Hepatocyte (in vitro differentiated cells): ENCODE measurements at regions not wholly inside any gene's neighbourhood (a gene's known extent, or its start where the extent isn't known, plus 50 kb on each side); places are given as distances from the start of the nearest gene placed in this dataset.

Experiments
- DNase-seq: peaks from one replicate; pipeline ENCODE4 v3.0.0-alpha.2; 2016; ENCODE audit warnings: low spot score
- H2AFZ ChIP-seq: fragments of 200-600 bp; sonication (generic); 2 replicates; pipeline ENCODE4 v1.6.0; 2016; ENCODE audit warnings: antibody characterized with exemption, mild to moderate bottlenecking
- H3K27ac ChIP-seq: fragments of 200-600 bp; sonication (generic); 2 replicates; pipeline ENCODE4 v1.5.1; 2016; ENCODE audit warnings: mild to moderate bottlenecking
- H3K27me3 ChIP-seq: fragments of 200-600 bp; sonication (generic); 2 replicates; pipeline ENCODE4 v1.6.1; 2016
- H3K36me3 ChIP-seq: fragments of 200-600 bp; sonication (generic); replicated peaks from 2 replicates; pipeline ENCODE4 v1.5.1; 2016; ENCODE audit warnings: low read depth; ENCODE audit not compliant: insufficient read depth
- H3K4me1 ChIP-seq: fragments of 200-600 bp; sonication (generic); 2 replicates; pipeline ENCODE4 v1.5.1; 2016; ENCODE audit warnings: mild to moderate bottlenecking, moderate library complexity; ENCODE audit not compliant: insufficient read depth
- H3K4me2 ChIP-seq: fragments of 200-600 bp; sonication (generic); 2 replicates; pipeline ENCODE4 v1.6.0; 2016
- H3K4me3 ChIP-seq: fragments of 200-600 bp; sonication (generic); 2 replicates; pipeline ENCODE4 v1.5.1; 2016; ENCODE audit warnings: mild to moderate bottlenecking
- H3K79me2 ChIP-seq: fragments of 200-600 bp; sonication (generic); 2 replicates; pipeline ENCODE4 v1.6.0; 2017; ENCODE audit warnings: mild to moderate bottlenecking
- H3K9me2 ChIP-seq: fragments of 200-600 bp; sonication (generic); replicated peaks from 2 replicates; pipeline ENCODE4 v1.6.0; 2017; ENCODE audit warnings: mild to moderate bottlenecking; ENCODE audit not compliant: insufficient read depth
- H3K9me3 ChIP-seq: fragments of 200-600 bp; sonication (generic); 2 replicates; pipeline ENCODE4 v1.5.1; 2016; ENCODE audit warnings: low read depth, mild to moderate bottlenecking
- H4K20me1 ChIP-seq: fragments of 200-600 bp; sonication (generic); 2 replicates; pipeline ENCODE4 v1.6.0; 2016; ENCODE audit warnings: mild to moderate bottlenecking; ENCODE audit not compliant: insufficient read depth, poor library complexity, severe bottlenecking
- CTCF ChIP-seq: fragments of 200-600 bp; sonication (generic); IDR thresholded peaks from 2 replicates; pipeline ENCODE4 v1.5.1; 2016; ENCODE audit warnings: antibody characterized with exemption, mild to moderate bottlenecking; ENCODE audit not compliant: poor library complexity
- EZH2 ChIP-seq: fragments of 200-600 bp; sonication (generic); IDR thresholded peaks from 2 replicates; pipeline ENCODE4 v1.6.1; 2016; ENCODE audit warnings: antibody characterized with exemption, mild to moderate bottlenecking, borderline replicate concordance
- EZH2phosphoT487 ChIP-seq: fragments of 200-600 bp; sonication (generic); IDR thresholded peaks from one replicate; pipeline ENCODE4 v1.6.1; 2018; ENCODE audit warnings: antibody characterized with exemption, mild to moderate bottlenecking, low read depth, moderate library complexity; ENCODE audit not compliant: unreplicated experiment, severe bottlenecking
- WGBS: methylation state at CpG from one replicate; pipeline ENCODE4 v1.1.6; 2016; ENCODE audit warnings: low lambda C conversion rate; ENCODE audit errors: missing lambda C conversion rate; 5-methylcytosine and 5-hydroxymethylcytosine counted together

- WGBS: 96% methylated on average over 1 of the region's 1 CpG
- H3K9me2 ChIP-seq: no peaks in the 10 kb centered on the region
- H3K36me3 ChIP-seq: no peaks in the 10 kb centered on the region
- no peaks in the 10 kb centered on the region for H3K9me3 ChIP-seq
- no peak overlapping the region for H3K4me3 ChIP-seq
- TF ChIP-seq EZH2 (no peak), EZH2phosphoT487 (no peak), CTCF (no peak)
- no peak overlapping the region for H3K27ac ChIP-seq
- no peak overlapping the region for H3K4me2 ChIP-seq
- DNase-seq: no peak
- H3K79me2 ChIP-seq: no peaks in the 10 kb centered on the region
- no peaks in the 10 kb centered on the region for H3K27me3 ChIP-seq
- no peak overlapping the region for H2AFZ ChIP-seq
- no peaks in the 10 kb centered on the region for H4K20me1 ChIP-seq
- peaks cover 22% of the 10 kb centered on the region for H3K4me1 ChIP-seq
Measured at GRCh38 chr5:68679041-68679440, 414.8 kb upstream of the SLC30A5 start.

GRCh38 chr5:68680366-68680765, 413.4 kb upstream of the SLC30A5 start:
- Histone ChIP-seq H3K27ac (no peak overlapping the region), H3K27me3 (no peaks in the 10 kb centered on the region), H2AFZ (no peak overlapping the region), H3K9me3 (no peaks in the 10 kb centered on the region), H3K79me2 (no peaks in the 10 kb centered on the region), H3K4me2 (no peak overlapping the region), H3K36me3 (no peaks in the 10 kb centered on the region), H3K4me3 (no peak overlapping the region), H3K9me2 (no peaks in the 10 kb centered on the region), H3K4me1 (peaks cover 22% of the 10 kb centered on the region), H4K20me1 (no peaks in the 10 kb centered on the region)
- TF ChIP-seq EZH2phosphoT487 (no peak), EZH2 (no peak), CTCF (no peak)
- no peak for DNase-seq

GRCh38 chr5:68681929-68682328, 411.9 kb upstream of the SLC30A5 start:
- Histone ChIP-seq H2AFZ (no peak overlapping the region), H3K27me3 (no peaks in the 10 kb centered on the region), H3K4me3 (no peak overlapping the region), H3K27ac (no peak overlapping the region), H3K4me2 (no peak overlapping the region), H4K20me1 (no peaks in the 10 kb centered on the region), H3K79me2 (no peaks in the 10 kb centered on the region), H3K36me3 (no peaks in the 10 kb centered on the region), H3K9me3 (no peaks in the 10 kb centered on the region), H3K9me2 (no peaks in the 10 kb centered on the region), H3K4me1 (peaks cover 22% of the 10 kb centered on the region)
- no peak for DNase-seq
- TF ChIP-seq EZH2phosphoT487 (no peak), CTCF (no peak)

- 66% methylated on average over 6 of the region's 6 CpGs for WGBS
- H3K4me1 ChIP-seq: peaks cover 22% of the 10 kb centered on the region
- no peak overlapping the region for H3K4me3 ChIP-seq
- H2AFZ ChIP-seq: no peak overlapping the region
- H4K20me1 ChIP-seq: no peaks in the 10 kb centered on the region
- H3K27ac ChIP-seq: peak overlapping the region; percentile 6
- no peaks in the 10 kb centered on the region for H3K9me3 ChIP-seq
- no peaks in the 10 kb centered on the region for H3K36me3 ChIP-seq
- peak overlapping the region; percentile 43 for H3K4me2 ChIP-seq
- DNase-seq: peak; percentile 23
- no peaks in the 10 kb centered on the region for H3K27me3 ChIP-seq
- H3K79me2 ChIP-seq: no peaks in the 10 kb centered on the region
- no peak for TF ChIP-seq CTCF
- no peak for TF ChIP-seq EZH2phosphoT487
- no peak for TF ChIP-seq EZH2
- H3K9me2 ChIP-seq: no peaks in the 10 kb centered on the region
Measured at GRCh38 chr5:68682400-68683160, 411.2 kb upstream of the SLC30A5 start.
